KOPT-K1 (cell line): ENCODE measurements at regions not wholly inside any gene's neighbourhood (a gene's known extent, or its start where the extent isn't known, plus 50 kb on each side); places are given as distances from the start of the nearest gene placed in this dataset.
"Not testable (repeated sequence)": the region's sequence is repeated elsewhere in the genome, so short reads cannot be mapped to it uniquely, and the experiment has no call there.

Experiments used
- H3K27ac ChIP-seq: fragments of 200-600 bp; sonication (generic); 2 replicates; pipeline ENCODE4 v1.5.1; 2016; ENCODE audit warnings: antibody characterized with exemption, mild to moderate bottlenecking, low read depth, low read length; ENCODE audit not compliant: poor library complexity, severe bottlenecking
- H3K36me3 ChIP-seq: fragments of 200-600 bp; sonication (generic); 2 replicates; pipeline ENCODE4 v1.5.1; 2017; ENCODE audit warnings: antibody characterized with exemption, mild to moderate bottlenecking, low read length, moderate library complexity; ENCODE audit not compliant: insufficient read depth
- H3K9me3 ChIP-seq: fragments of 200-600 bp; sonication (generic); 2 replicates; pipeline ENCODE4 v1.5.1; 2017; ENCODE audit warnings: antibody characterized with exemption, low read length, mild to moderate bottlenecking; ENCODE audit not compliant: insufficient read depth, poor library complexity, severe bottlenecking

- not testable (repeated sequence) for H3K9me3 ChIP-seq, H3K36me3 ChIP-seq, H3K27ac ChIP-seq
These were observed 267.3 kb downstream of the CCER1 start for GRCh38 chr12:90687682-90688081.

DNA sequence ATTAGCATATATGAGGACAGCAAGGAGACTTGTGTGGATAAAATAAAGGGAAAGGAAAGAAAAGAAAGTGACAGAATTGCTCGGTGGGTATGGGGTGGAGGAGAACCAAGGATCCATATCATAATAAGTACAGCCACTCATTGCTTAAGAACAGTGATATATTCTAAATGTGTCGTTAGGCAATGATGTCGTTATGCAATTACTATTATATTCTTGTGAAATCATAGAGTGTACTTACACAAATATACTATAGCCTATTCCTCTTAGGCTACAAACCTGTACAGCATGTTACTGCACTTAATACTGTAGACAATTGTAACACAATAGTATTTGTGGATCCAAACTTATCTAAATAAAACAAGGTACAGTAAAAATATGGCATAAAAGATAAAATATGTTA, 271.1 kb downstream of the CCER1 start:
- H3K9me3 ChIP-seq, result no peaks in the 10 kb centered on the region
- no peaks in the 10 kb centered on the region for H3K36me3 ChIP-seq

DNA sequence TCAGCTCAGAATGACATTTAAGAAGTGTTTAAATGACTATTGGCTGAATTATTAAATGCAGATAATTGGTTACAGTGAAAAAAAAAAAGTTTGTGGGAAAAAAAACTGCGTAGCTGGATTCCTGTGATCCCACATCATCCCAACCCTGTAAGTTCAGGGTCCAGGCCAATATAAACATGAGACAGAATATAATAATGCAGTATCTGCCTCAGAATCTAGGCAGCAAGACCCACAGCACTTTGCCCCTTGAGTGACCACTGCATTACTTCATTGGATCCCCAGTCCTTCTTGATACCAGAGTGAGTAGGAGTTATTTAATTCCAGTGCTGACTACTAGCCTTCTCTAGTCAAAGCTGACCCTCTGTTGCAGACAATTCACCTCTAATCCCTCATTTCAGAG, 272.6 kb downstream of the CCER1 start:
- Histone ChIP-seq H3K27ac (no peak overlapping the region), H3K36me3 (no peaks in the 10 kb centered on the region), H3K9me3 (no peaks in the 10 kb centered on the region)

More for the DNA sequence above, 271.1 kb downstream of the CCER1 start:
- H3K27ac ChIP-seq, result no peak overlapping the region

GRCh38 chr12:90679674-90680073, 275.3 kb downstream of the CCER1 start:
- H3K36me3 ChIP-seq, result no peaks in the 10 kb centered on the region

DNA sequence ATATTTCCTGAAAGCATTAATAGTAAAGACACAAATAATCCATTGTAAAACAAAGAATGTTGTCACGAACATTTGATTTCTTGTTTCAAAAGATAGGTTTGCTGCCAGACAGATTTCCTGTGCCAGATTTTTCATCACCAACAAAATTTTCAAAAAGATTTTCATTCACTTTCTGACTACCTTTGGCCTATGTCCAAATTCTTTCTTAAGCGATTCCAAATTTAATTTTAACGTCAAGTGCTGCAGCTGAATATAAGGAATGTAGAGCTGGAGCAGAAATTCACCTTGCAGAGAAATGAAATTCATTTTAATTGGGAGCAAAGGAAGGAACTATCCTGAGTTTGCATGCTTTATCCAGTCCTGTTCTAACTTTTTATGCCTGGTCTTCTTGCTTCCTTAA, 277.4 kb downstream of the CCER1 start:
- H3K9me3 ChIP-seq, result no peaks in the 10 kb centered on the region
- H3K36me3 ChIP-seq, result no peaks in the 10 kb centered on the region
- H3K27ac ChIP-seq, result no peak overlapping the region

More at GRCh38 chr12:90679674-90680073, 275.3 kb downstream of the CCER1 start:
- H3K27ac ChIP-seq, result no peak overlapping the region
- no peaks in the 10 kb centered on the region for H3K9me3 ChIP-seq

GRCh38 chr12:90677055-90677454, 277.9 kb downstream of the CCER1 start:
- Histone ChIP-seq H3K9me3 (no peaks in the 10 kb centered on the region), H3K27ac (no peak overlapping the region), H3K36me3 (no peaks in the 10 kb centered on the region)

DNA sequence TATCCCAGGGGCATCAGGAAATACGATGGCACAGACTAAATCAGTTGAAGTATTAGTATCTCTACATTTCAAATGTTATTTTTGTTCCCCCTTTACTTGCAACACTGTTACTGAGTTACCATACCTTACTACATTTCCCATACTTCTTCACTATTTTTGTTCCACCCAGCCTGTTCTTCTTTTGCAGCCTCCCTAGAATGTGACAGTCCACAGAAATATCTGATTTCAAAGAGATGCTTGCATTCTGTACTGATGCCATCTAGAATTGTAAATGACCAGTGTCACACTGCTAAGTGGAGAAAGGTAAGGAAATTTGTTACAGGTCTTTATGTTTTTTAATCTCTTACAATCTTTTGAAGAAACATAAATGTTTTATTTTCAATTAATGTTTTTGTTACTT, 279.9 kb downstream of the CCER1 start:
- no peaks in the 10 kb centered on the region for H3K36me3 ChIP-seq
- H3K27ac ChIP-seq, result no peak overlapping the region
- H3K9me3 ChIP-seq, result no peaks in the 10 kb centered on the region

GRCh38 chr12:90672081-90672480, 282.9 kb downstream of the CCER1 start:
- Histone ChIP-seq H3K9me3 (no peaks in the 10 kb centered on the region), H3K27ac (no peak overlapping the region), H3K36me3 (no peaks in the 10 kb centered on the region)

DNA sequence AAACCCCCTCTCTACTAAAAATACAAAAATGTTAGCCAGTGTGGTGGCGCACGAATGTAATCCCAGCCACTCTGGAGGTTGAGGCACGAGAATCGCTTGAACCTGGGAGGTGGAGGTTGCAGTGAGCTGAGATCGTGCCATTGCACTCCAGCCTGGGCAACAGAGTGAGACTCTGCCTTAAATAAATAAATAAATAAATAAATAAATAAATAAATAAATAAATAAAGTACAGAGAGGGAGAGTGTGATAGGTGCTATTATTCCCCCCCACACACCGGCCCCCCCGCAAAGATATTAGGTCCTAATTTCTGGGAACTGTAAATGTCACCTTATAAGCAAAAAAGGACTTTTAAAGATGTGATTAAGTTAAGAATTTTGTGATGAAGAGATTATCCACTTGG, 291.0 kb downstream of the CCER1 start:
- not testable (repeated sequence) for H3K27ac ChIP-seq, H3K9me3 ChIP-seq, H3K36me3 ChIP-seq

- Histone ChIP-seq H3K9me3 (no peaks in the 10 kb centered on the region), H3K27ac (no peak overlapping the region), H3K36me3 (no peaks in the 10 kb centered on the region)
These were observed 295.9 kb downstream of the CCER1 start for GRCh38 chr12:90659060-90659459.

GRCh38 chr12:90653040-90653439, 301.9 kb downstream of the CCER1 start:
- Histone ChIP-seq H3K27ac (no peak overlapping the region), H3K9me3 (no peaks in the 10 kb centered on the region), H3K36me3 (no peaks in the 10 kb centered on the region)

DNA sequence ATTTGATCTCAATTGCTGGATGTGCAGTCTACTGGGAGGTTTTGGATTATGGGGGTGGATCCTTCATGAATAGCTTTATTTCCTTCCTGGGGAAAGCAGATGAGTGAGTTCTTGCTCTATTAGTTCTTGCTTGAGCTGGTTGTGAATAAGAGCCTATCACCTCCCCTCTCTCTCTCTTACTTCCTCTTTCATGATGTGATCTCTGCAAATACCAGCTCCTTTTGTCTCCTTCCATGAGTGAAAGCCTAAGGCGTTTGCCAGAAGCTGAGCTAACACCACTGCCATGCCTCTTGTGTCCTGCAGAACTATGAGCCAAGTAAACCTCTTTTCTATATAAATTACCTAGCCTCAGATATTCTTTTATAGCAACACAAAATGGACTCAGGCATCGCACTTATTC, 302.7 kb downstream of the CCER1 start:
- H3K9me3 ChIP-seq, result no peaks in the 10 kb centered on the region
- no peak overlapping the region for H3K27ac ChIP-seq
- H3K36me3 ChIP-seq, result no peaks in the 10 kb centered on the region

GRCh38 chr12:90645181-90645580, 309.8 kb downstream of the CCER1 start:
- no peaks in the 10 kb centered on the region for H3K36me3 ChIP-seq

DNA sequence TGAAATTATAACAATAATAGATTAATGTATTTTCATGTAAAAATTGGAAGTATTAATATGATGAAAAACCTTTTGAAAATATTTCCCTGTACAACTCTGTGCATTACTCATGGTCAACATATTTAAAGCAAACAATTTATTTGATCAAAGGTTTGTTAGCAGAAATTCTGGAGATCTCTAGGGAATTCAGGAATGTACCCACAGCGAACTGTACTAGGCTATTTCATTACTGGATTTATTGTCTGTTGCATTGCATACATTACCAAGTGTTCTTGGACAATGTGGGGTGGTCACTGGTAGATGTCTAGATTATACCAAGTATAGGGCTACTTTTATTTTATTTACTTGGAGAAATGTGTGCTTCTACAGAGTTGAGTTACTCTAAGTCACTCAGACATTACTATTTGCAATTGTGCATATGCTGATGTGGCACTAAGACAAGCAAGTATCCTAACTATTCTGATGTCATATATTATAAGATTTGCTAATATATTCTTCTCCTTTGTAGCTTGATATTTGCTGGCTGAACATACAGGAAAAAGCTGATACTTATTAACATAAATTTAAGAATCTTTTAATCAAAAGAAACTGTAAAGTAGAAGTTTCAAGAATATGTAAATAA, 323.3 kb downstream of the CCER1 start:
- Histone ChIP-seq H3K27ac (no peak overlapping the region), H3K36me3 (no peaks in the 10 kb centered on the region), H3K9me3 (no peaks in the 10 kb centered on the region)

More at GRCh38 chr12:90645181-90645580, 309.8 kb downstream of the CCER1 start:
- Histone ChIP-seq H3K27ac (no peak overlapping the region), H3K9me3 (no peaks in the 10 kb centered on the region)

GRCh38 chr12:90630006-90630405, 325.0 kb downstream of the CCER1 start:
- no peaks in the 10 kb centered on the region for H3K9me3 ChIP-seq
- no peak overlapping the region for H3K27ac ChIP-seq
- no peaks in the 10 kb centered on the region for H3K36me3 ChIP-seq

GRCh38 chr12:90628213-90628612, 326.8 kb downstream of the CCER1 start:
- no peaks in the 10 kb centered on the region for H3K36me3 ChIP-seq
- no peaks in the 10 kb centered on the region for H3K9me3 ChIP-seq
- H3K27ac ChIP-seq, result no peak overlapping the region
